Esophagus squamous epithelium (tissue), 5 donors: ENCODE measurements at regions not wholly inside any gene's neighbourhood (a gene's known extent, or its start where the extent isn't known, plus 50 kb on each side); places are given as distances from the start of the nearest gene placed in this dataset.

Experiments
- DNase-seq: peaks from one replicate; lab custom pipeline; 2025; lab: John Stamatoyannopoulos, UW
- H3K27ac ChIP-seq, 4 donors: fragments of 200-600 bp; sonication (generic); one replicate each; pipeline ENCODE4 v1.5.1; 2016 to 2019; ENCODE audit warnings: mild to moderate bottlenecking in 1 of 4
- H3K27me3 ChIP-seq, 4 donors: fragments of 200-600 bp; sonication (generic); 1 replicate in 3 of 4; 2 replicates in 1 of 4; pipeline versions ENCODE4 v1.5.1 to v1.6.0; 2017 to 2021; ENCODE audit warnings: antibody characterized with exemption in 1 of 4
- H3K36me3 ChIP-seq, 3 donors: fragments of 200-600 bp; sonication (generic); one replicate each; pipeline ENCODE4 v1.5.1; 2016 to 2019
- H3K4me1 ChIP-seq, 3 donors: fragments of 200-600 bp; sonication (generic); one replicate each; pipeline ENCODE4 v1.5.1; 2017 to 2019
- H3K4me3 ChIP-seq, 4 donors: fragments of 200-600 bp; sonication (generic); 1 replicate in 3 of 4; 2 replicates in 1 of 4; pipeline ENCODE4 v1.5.1; 2016 to 2019; ENCODE audit warnings: mild to moderate bottlenecking in 2 of 4, moderate library complexity in 1 of 4
- H3K9me3 ChIP-seq, 3 donors: fragments of 200-600 bp; sonication (generic); one replicate each; pipeline ENCODE4 v1.5.1; 2016 to 2019
- POLR2A ChIP-seq, 4 donors: fragments of 450-650 bp; IDR thresholded peaks; one replicate each; pipeline ENCODE4 v1.6.1; 2017; ENCODE audit warnings: antibody characterized with exemption in 4 of 4, mild to moderate bottlenecking in 4 of 4, moderate library complexity in 3 of 4
- WGBS, 2 donors: methylation state at CpG; one replicate each; pipeline ENCODE4 v1.1.5; 2018; 5-methylcytosine and 5-hydroxymethylcytosine counted together
- intact Hi-C: fragments of 100-400 bp; cut with DNase I; formaldehyde crosslinking; loops from one replicate; pipeline ENCODE4 v1.15.0; 2022
- TF ChIP-seq, protein P1 (sequence below), 6 experiments: fragments of 450-650 bp in 4 of 6; fragments of 200-600 bp in 2 of 6; sonication (generic) in 2 of 6; IDR thresholded peaks; one replicate each; pipeline ENCODE4 v1.5.1; 2016 to 2019; ENCODE audit warnings: antibody characterized with exemption in 6 of 6, mild to moderate bottlenecking in 4 of 6, moderate library complexity in 4 of 6
- donor health status: DM: yes; HTN: yes; CAD: no.

DNA sequence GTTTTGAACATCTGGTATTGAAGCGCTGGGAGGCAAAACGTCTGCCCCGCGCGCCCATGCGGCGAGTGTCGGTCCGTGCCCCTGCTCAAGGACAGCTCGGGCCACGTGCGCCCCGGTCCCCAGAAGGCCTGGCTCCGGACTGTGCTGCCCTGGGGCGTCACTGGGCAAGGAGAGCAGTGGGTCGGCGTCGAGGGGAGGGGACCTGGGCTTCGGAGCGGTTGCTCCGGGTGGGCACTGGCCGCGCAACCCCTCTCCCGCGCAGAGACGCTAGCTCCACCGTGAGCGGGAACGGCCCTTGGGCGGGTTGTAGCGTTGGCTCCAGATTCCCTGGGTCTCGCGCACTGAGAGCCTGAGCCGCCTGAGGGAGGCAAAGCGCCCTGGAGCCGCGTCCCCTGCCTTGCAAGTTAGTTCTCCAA, 304.2 kb upstream of the HSFY2 start:
- Histone ChIP-seq H3K36me3 (no peaks in the 10 kb centered on the region), H3K9me3 (no peaks in the 10 kb centered on the region), H3K4me3 (peak overlapping the region in 2 of 4 donors; percentile 60 to 71), H3K27ac (peak overlapping the region in 2 of 4 donors; percentile 86 to 90), H3K27me3 (no peaks in the 10 kb centered on the region), H3K4me1 (no peaks in the 10 kb centered on the region)
- intact Hi-C loops, result no loop called here
- TF ChIP-seq, protein P1, sequence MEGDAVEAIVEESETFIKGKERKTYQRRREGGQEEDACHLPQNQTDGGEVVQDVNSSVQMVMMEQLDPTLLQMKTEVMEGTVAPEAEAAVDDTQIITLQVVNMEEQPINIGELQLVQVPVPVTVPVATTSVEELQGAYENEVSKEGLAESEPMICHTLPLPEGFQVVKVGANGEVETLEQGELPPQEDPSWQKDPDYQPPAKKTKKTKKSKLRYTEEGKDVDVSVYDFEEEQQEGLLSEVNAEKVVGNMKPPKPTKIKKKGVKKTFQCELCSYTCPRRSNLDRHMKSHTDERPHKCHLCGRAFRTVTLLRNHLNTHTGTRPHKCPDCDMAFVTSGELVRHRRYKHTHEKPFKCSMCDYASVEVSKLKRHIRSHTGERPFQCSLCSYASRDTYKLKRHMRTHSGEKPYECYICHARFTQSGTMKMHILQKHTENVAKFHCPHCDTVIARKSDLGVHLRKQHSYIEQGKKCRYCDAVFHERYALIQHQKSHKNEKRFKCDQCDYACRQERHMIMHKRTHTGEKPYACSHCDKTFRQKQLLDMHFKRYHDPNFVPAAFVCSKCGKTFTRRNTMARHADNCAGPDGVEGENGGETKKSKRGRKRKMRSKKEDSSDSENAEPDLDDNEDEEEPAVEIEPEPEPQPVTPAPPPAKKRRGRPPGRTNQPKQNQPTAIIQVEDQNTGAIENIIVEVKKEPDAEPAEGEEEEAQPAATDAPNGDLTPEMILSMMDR (IDR thresholded peaks at IDR 0.05), result peak in 1 of 6 experiments; percentile 18
- no peak for TF ChIP-seq POLR2A (IDR thresholded peaks at IDR 0.05)
- WGBS, 2 donors, result no CpG with 5 or more reads among the region's 37 CpGs
- DNase-seq, result no peak

DNA sequence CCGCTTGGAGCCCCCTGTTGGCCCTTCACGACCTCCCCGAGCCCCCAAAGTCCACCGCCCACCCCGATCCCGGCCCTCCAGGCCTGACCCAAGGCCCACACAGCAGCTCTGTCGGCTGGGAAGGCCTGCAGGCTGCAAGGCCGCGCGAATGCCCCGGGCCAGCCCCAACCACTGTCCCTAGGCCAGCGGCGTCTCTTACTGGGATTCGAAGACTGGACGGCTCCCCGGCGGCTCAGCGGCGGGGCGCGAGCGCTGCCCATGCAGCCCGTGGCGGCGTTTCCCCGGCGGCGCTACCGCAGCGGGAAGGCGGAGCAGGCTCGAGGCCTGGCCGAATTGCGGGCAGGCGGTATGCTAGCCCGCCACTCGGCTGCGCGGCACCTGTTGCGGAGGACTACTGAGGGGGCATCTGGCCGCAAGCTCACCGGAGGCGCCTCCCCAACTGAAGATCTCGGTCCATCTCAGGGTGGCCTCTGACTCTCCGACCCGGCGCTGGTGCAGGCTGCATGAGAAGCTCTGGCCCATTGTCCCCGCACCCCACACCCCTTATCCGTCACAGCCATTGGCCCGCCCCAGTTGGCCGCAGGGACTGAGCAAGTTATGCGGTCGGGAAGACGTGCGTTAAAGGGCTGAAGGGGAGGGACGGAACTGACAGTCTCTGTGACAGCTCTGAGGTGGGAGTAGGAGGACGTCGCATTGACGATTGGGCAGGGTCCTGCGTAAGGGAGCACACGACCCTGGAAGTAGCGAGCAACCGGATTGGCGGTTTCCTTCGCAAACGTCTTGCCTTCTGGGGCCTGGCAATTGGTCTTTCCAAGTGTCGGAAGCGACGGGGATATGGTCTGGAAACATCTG, 303.5 kb upstream of the HSFY2 start:
- intact Hi-C loops, result no loop called here
- 0% methylated on average over 2 of the region's 69 CpGs; no CpG with 5 or more reads in 1 of the 2 donors for WGBS, 2 donors
- DNase-seq, result no peak
- Histone ChIP-seq H3K4me1 (no peaks in the 10 kb centered on the region), H3K27ac (peak overlapping the region in 2 of 4 donors; percentile 86 to 90), H3K36me3 (no peaks in the 10 kb centered on the region), H3K27me3 (no peaks in the 10 kb centered on the region), H3K9me3 (no peaks in the 10 kb centered on the region), H3K4me3 (peak overlapping the region in 2 of 4 donors; percentile 60 to 71)
- TF ChIP-seq, protein P1 (IDR thresholded peaks at IDR 0.05), result no peak
- TF ChIP-seq POLR2A (IDR thresholded peaks at IDR 0.05), result peak in 1 of 4 donors; percentile 13

DNA sequence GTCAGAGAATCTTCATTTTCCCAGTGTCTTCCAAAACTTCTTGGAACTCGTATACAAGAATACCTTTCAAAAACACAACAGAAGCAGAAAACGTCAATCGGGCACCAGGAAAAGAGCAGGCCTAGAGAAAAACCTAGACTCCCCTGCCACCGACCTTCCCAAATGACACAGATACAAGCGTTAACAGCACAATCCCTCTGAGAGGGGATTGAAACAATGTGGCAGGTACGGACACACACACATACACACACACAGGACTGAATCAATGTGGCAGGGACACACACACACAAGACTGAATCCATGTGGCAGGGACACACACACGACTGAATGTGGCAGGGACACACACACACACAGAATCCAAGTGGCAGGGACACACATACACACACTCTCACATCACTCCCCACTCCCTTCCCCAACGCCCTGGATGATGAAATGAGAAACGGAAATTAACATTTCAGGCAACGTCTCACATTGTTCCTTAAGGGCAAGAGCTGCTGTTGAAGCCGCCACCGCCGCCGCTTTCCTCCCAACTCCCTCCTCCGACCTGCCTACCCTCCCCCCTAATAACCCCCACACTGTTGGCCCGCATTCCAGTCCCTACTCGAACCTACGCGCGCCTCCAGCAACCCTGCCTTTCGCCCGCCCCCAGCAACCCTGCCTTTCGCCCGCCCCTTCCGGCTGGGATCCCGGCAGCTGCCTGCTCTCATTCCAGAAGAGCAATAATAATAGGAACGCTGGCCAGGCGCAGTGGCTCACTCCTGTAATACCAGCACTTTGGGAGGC, 302.1 kb upstream of the HSFY2 start:
- intact Hi-C loops, result no loop called here
- no peaks in the 10 kb centered on the region for H3K27me3 ChIP-seq
- TF ChIP-seq, protein P1 (IDR thresholded peaks at IDR 0.05), result no peak
- no peak for TF ChIP-seq POLR2A (IDR thresholded peaks at IDR 0.05)
- no peaks in the 10 kb centered on the region for H3K4me1 ChIP-seq
- no peaks in the 10 kb centered on the region for H3K9me3 ChIP-seq
- peak overlapping the region in 2 of 4 donors; percentile 86 to 90 for H3K27ac ChIP-seq
- peak overlapping the region in 2 of 4 donors; percentile 60 to 71 for H3K4me3 ChIP-seq
- DNase-seq, result no peak
- no peaks in the 10 kb centered on the region for H3K36me3 ChIP-seq
- WGBS, 2 donors, result 0% methylated on average over 10 of the region's 28 CpGs; no CpG with 5 or more reads in 1 of the 2 donors

DNA sequence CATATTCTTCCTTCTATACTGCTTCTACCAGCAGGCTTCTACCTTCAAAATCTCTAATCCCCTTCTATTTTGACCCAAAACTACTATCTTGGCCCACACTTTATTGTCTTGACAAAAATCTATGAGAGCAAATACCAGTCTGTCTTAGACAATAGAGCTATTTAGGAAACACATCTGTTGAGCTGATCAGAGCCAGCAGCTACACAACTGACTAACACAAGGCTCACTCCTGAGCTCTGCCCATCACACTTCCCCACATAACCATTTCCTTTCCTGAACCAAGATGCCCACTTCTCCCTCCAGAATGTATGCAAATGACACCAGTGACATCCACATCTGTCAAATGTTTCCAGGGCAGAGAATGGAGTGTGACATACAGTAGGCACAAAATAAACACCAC, 293.9 kb upstream of the HSFY2 start:
- TF ChIP-seq, protein P1 (IDR thresholded peaks at IDR 0.05), result no peak
- TF ChIP-seq POLR2A (IDR thresholded peaks at IDR 0.05), result no peak
- DNase-seq, result no peak
- H3K4me1 ChIP-seq, result peaks cover 0 to 5% (median 0%) of the 10 kb centered on the region in 3 donors
- H3K27me3 ChIP-seq, result no peaks in the 10 kb centered on the region
- intact Hi-C loops, result no loop called here
- H3K4me3 ChIP-seq, result no peak overlapping the region
- H3K36me3 ChIP-seq, result no peaks in the 10 kb centered on the region
- H3K9me3 ChIP-seq, result no peaks in the 10 kb centered on the region
- no peak overlapping the region for H3K27ac ChIP-seq
